ENCODE measurements at regions not wholly inside any gene's neighbourhood (a gene's known extent, or its start where the extent isn't known, plus 50 kb on each side); places are given as distances from the start of the nearest gene placed in this dataset.

DNA sequence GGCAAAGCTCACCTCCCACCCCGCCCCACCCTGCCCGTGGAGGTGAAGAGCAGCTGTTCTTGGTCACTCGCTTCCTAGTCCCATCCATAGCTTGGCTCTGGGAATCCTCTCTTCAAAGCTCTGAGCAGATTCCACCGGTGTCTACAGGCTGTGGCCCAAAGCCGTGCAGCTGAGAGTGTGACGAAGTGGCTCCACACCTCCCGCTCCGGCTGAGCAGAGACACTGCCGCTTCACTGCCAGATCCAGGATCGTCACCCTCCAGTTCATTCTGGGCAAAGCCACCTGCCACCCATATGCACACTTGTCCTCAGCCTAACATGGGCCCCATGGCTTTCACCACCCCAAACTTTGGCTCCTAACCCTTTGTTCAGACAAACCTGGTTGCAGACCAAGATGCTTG is 532.9 kb upstream of the B3GAT1 start:
- no peak for DNase-seq
- no peak for ATAC-seq

DNA sequence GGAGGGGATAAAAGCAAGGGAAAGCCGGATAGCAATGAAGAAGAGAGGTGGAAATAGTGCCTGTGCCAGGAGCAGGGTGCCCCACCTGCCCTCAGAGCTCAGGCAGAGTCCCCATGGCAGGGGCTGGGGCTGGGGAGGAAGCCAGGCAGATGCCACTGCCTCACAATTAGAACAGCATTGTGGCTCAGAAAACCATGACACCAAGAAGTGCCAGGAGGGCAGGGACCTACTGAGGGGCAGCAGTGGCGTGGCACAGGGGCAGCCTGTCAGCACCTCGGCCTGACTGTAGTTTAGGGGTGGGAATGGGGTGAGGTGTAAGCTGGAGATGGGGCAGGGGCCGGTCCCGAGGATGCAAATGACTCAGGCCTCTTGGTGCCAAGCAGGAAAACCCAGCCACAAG is 532.1 kb upstream of the B3GAT1 start:
- Histone ChIP-seq H3K27me3 (peaks cover 0 to 34% (median 7%) of the 10 kb centered on the region in 7 donors), H3K27ac (no peak overlapping the region), H3K9me3 (no peaks in the 10 kb centered on the region), H3K36me3 (no peaks in the 10 kb centered on the region), H3K4me3 (no peak overlapping the region), H3K4me1 (peaks cover 0 to 8% (median 0%) of the 10 kb centered on the region in 9 donors)
- no peak for ATAC-seq
- 83 to 87% methylated on average over 5 of the region's 5 CpGs for WGBS, 2 donors
- intact Hi-C loops (cut with DNase I): no loop called here
- TF ChIP-seq, protein P1, sequence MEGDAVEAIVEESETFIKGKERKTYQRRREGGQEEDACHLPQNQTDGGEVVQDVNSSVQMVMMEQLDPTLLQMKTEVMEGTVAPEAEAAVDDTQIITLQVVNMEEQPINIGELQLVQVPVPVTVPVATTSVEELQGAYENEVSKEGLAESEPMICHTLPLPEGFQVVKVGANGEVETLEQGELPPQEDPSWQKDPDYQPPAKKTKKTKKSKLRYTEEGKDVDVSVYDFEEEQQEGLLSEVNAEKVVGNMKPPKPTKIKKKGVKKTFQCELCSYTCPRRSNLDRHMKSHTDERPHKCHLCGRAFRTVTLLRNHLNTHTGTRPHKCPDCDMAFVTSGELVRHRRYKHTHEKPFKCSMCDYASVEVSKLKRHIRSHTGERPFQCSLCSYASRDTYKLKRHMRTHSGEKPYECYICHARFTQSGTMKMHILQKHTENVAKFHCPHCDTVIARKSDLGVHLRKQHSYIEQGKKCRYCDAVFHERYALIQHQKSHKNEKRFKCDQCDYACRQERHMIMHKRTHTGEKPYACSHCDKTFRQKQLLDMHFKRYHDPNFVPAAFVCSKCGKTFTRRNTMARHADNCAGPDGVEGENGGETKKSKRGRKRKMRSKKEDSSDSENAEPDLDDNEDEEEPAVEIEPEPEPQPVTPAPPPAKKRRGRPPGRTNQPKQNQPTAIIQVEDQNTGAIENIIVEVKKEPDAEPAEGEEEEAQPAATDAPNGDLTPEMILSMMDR (IDR thresholded peaks at IDR 0.05): no peak
- DNase-seq: no peak

More for the DNA sequence above, 532.9 kb upstream of the B3GAT1 start:
- no peaks in the 10 kb centered on the region for H3K9me3 ChIP-seq
- no peaks in the 10 kb centered on the region for H3K36me3 ChIP-seq
- H3K27me3 ChIP-seq: peaks cover 0 to 37% (median 7%) of the 10 kb centered on the region in 7 donors
- H3K4me3 ChIP-seq: no peak overlapping the region
- no peak overlapping the region for H3K27ac ChIP-seq
- TF ChIP-seq, protein P1 (IDR thresholded peaks at IDR 0.05): no peak
- WGBS, 2 donors: 87 to 91% methylated on average over 10 of the region's 10 CpGs
- H3K4me1 ChIP-seq: peaks cover 0 to 8% (median 0%) of the 10 kb centered on the region in 9 donors
- intact Hi-C loops (cut with DNase I): no loop called here

DNA sequence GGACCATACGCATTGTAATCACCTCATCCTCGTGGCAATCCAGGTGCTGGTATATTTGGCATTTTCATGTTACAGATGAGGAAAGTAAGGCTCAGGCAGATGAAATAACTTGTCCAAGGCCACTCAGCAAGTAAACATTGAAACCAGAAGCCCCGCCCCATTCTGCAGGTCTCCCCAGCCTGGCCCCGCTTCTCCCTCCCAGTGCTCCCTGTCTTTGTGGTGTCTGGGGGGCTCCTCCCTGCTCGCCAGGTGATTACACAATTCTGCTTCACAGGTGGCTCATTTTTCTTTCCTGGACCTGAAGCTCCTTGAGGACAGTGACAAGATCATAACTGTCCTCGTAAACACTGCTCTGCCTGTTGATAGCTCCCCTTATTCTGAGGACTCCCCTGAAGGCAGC is 531.5 kb upstream of the B3GAT1 start:
- Histone ChIP-seq H3K36me3 (no peaks in the 10 kb centered on the region), H3K4me1 (peaks cover 0 to 9% (median 0%) of the 10 kb centered on the region in 9 donors), H3K27ac (no peak overlapping the region), H3K9me3 (no peaks in the 10 kb centered on the region), H3K27me3 (peaks cover 0 to 34% (median 7%) of the 10 kb centered on the region in 7 donors), H3K4me3 (no peak overlapping the region)
- TF ChIP-seq, protein P1 (IDR thresholded peaks at IDR 0.05): no peak
- intact Hi-C loops (cut with DNase I): no loop called here
- WGBS, 2 donors: 87 to 90% methylated on average over 6 of the region's 6 CpGs
- DNase-seq: no peak
- no peak for ATAC-seq

DNA sequence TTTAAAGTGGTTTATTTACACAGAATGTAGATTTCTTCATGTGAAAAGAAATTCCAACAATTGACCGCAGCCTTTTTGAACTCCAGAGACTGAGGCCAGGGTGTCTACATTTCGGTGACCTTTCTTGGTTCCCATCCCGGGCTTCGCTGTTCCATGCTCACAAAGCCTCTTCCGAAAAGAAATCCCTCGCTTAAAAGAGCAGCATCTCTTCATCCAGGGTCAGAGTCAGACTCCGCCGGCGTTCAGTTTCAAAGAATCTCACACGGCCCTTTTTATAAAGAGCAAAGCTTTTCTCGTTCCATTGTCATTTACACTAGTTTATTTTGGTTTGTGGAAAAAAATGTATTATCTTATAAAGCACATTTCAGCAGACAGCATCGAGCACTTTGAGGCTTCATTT is 530.6 kb upstream of the B3GAT1 start:
- H3K27ac ChIP-seq: no peak overlapping the region
- no peak overlapping the region for H3K4me3 ChIP-seq
- intact Hi-C loops (cut with DNase I): no loop called here
- 75 to 81% methylated on average over 12 of the region's 12 CpGs for WGBS, 2 donors
- no peaks in the 10 kb centered on the region for H3K36me3 ChIP-seq
- no peaks in the 10 kb centered on the region for H3K9me3 ChIP-seq
- ATAC-seq (no peak), DNase-seq (no peak)
- peaks cover 0 to 30% (median 7%) of the 10 kb centered on the region in 7 donors for H3K27me3 ChIP-seq
- TF ChIP-seq, protein P1 (IDR thresholded peaks at IDR 0.05): no peak
- H3K4me1 ChIP-seq: peaks cover 0 to 9% (median 0%) of the 10 kb centered on the region in 9 donors

Data from heart right ventricle (tissue), 16 donors.